DMS53 treated with DMSO at 0.1 percent for 48 hours (cell line): ENCODE measurements at regions not wholly inside any gene's neighbourhood (a gene's known extent, or its start where the extent isn't known, plus 50 kb on each side); places are given as distances from the start of the nearest gene placed in this dataset.

Source experiments
- DNase-seq: peaks from one replicate; lab custom pipeline; 2025; ENCODE audit not compliant: unreplicated experiment; lab: John Stamatoyannopoulos, UW

- no peak for DNase-seq
These were observed 472.8 kb downstream of the CCDC171 start for GRCh38 chr9:16025627-16026026.

- no peak for DNase-seq
These were observed 474.0 kb downstream of the CCDC171 start for GRCh38 chr9:16026886-16027285.

DNA sequence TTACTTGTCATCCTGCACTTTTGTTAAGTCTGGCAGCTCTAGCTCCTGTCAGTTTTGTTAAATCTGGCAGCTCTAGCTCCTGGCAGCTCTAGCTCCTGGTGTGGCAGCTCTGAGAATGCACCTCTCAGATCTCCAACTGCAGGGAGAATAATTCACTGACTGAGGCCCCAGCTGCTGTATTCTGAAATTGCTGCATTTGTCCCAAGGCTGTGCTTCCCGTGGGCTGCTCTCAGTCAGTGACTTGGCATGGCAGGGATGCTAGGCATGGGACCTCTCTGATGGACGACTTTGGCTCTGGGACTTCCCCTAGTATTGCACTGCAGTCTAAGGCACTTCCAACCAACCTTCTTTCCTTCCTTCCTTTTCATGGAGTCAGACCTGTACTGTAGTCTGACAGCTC, 475.7 kb downstream of the CCDC171 start:
- no peak for DNase-seq

DNA sequence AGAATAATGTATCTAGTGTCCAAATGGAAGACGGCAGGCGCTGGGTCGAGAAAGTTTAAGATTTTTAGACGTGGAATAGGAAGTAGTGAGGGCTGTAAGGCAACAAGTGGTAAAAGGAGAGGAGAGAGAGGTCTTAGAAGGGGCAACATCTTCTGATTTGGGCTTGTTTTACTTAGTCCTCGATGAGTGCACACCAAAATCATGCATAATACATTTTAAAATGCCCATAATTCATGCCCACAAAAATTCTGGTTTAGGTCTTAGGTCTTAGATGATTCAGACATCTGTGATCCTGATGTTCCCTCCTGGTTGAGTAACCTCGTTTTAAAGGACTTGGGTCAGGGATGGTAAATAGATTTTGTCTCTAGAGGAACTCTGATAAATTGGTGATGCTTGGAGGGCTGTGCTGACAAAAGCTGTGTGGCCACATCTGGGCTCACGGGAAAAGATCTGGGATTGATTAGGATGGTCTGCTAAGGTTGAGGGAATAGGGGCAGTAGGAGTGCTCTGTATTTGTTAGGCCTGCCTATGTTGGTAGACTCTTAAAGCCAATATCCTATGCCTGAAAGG, 476.3 kb downstream of the CCDC171 start:
- no peak for DNase-seq

- no peak for DNase-seq
These were observed 477.0 kb downstream of the CCDC171 start for GRCh38 chr9:16029796-16030363.

- no peak for DNase-seq
These were observed 477.8 kb downstream of the CCDC171 start for GRCh38 chr9:16030528-16031185.

DNA sequence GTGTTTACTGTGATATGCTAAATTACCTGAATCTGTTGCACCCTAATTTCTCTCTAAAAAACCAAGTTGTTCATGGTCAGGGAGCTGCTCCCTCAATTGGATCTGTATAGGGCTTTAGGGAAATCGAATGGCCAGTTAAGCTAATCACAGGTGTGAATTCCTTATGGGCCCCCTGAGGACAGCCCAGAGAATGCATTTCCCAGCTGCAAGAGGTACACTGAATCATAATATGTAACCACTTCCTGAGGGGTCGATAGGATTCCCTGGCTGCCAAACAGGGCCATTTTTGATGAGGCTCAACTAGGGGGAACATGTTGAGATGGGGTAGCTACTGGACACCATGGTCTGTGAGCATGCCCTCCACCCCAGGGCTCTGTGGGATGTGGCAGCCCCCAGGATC, 478.6 kb downstream of the CCDC171 start:
- DNase-seq: no peak

GRCh38 chr9:16031971-16032370, 479.1 kb downstream of the CCDC171 start:
- no peak for DNase-seq

DNA sequence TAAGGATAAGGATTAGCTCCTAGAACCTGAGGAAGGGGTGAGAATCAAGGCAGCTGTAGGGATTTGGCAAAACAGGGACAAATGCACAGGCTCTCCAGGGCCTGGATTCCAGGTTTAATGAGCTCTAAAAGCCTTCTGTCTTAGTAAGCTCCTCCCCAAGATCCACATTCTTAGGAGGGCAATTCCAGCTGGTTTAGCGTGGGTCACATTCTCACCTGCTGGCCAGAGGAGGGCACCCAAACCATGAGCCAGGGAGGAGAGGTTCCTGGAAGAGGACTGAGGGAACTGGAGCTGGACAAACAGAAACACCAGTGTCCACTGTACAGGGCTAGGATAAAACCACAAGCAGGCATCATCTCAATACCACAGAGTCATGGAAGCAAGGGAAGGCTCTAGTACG, 480.0 kb downstream of the CCDC171 start:
- DNase-seq: no peak

- DNase-seq: no peak
These were observed 480.4 kb downstream of the CCDC171 start for GRCh38 chr9:16033253-16033652.

DNA sequence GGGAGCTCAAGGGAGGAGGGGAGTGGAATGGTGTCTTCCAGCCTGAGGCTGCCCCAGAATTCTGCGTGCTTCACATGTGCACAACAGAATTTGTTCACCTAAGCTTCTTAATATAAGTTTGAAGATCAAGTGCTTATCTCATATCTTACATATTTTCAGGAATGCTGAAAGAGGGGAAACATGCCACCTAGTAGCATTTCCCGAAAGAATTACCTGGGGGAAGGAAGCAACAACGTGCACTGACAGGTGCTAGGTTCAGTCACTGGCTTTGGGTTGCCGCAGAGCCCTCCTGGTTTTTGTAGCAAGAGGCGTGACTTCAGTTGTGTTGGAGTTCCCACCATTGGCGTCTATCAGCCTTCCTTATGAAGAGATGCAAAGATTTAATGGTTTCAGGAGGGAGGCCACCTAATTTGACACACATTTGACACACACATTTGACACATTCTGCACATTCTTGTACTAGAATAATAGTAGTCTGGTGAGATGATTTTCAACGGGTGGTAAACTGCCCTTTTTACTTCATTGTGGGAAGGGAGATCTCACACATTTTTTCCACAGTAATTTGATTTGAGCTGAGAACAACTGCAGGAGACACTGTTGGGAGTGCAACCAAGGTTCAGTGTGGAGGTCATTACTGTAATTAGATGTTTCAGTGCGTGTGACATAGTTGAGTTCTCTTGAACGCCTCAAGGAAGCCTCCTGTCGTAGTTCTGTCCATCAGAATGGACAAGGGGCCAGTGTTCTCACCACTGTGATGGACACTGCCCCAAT, 481.3 kb downstream of the CCDC171 start:
- no peak for DNase-seq

GRCh38 chr9:16039218-16039987, 486.6 kb downstream of the CCDC171 start:
- DNase-seq: no peak

DNA sequence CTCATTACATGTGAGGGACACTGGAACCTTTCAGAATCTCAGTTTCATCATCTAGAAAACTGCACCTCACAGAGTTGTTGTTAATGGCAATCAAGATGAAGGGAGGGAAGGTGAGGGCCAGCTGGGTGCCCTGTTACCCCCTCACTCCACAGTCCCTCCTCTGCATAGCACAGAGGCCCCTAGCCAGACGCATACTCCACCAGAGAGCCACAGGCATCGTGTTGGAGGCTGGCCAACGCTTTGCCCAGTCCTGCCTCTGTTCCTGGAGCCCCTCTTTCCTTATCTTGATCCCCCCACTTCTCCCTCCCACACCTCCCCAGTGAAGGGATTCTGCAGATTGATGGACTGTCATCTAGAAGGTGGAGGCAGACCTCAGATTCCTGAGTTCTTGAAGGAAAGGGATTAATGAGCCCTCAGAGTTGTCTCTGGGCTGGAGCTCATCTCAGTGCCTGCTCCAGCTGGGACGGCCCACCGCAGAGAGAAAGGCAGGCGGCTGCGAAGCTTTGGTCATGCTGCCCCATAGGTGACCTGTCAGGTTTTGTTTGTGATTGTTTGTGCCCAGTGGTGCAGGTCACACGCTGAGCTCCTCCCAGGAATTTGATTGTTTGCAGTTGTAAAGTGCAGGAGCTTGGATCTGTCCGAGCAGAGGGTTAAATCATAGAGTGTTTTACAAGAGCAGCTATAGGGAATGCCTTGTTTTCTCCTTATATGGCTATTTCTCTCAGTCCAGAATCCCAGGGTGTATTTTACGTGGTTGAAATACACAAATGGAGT, 487.3 kb downstream of the CCDC171 start:
- DNase-seq: no peak

DNA sequence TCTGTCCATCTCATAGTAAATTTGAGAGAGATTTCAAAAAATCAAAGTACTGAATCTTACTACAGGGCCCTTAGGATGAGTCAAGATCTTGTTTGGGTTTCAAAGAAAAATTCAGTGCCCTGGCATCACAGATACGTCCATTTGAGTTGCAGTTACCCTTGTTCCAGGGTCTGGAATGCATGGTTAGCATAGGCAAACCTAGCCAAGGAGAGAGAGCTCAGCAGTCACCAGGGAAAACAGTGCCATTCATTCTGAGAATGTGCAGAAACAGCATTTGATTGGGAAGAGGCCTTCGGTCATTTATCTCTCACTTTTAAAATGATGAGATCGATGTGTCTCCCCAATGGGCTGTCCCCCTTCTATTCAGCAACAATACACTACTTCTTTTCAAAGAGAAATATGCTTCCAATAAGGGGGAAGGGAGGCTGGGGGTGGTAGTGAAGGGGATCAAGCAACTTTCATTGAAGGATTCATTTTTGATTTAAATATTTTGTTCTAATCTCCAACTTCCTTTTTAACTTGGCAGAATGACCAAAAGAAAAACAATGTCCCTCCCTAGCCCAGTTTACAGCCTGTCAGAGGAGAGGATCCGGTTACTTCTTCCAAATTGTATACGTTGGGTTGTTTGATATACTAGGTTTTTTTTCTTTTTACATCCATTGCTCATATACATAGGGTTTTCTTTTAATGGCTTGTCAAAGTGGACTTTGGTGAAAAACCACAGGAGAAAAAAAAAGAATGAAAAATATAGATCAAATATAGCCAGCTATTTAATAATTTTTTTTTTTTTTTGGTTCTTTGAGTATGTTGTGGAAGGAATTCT, 491.1 kb downstream of the CCDC171 start:
- DNase-seq: no peak

- no peak for DNase-seq
These were observed 491.7 kb downstream of the CCDC171 start for GRCh38 chr9:16044579-16044881.

DNA sequence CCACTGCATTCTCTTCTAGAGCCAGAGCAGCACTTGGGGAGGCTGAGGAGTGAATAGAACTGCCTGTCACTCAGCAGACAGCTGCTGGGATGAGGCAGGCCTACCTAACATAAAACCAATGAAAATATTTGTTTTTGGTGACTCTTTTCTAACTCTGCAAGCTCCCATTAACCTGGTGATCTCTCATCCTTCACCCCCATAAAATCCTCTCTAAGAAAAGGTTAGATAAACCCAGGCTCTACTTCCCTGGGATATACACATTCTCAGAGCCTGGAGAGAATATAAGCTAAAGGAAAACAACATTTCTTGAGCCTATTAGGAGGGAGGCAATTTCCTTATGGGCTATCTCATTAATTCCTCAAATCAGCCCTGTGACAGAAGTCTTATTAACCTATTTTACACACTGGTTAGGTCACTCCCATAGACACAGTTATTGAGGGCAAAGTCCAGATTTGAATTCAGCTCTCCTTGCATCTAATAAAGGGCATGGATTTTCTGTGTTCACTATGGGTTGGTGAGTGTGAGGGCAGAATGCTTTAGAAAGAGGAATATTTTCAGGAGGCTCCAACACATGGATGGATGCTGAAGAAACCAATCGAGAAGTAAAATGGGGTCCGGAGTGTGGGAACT, 492.9 kb downstream of the CCDC171 start:
- DNase-seq: no peak

DNA sequence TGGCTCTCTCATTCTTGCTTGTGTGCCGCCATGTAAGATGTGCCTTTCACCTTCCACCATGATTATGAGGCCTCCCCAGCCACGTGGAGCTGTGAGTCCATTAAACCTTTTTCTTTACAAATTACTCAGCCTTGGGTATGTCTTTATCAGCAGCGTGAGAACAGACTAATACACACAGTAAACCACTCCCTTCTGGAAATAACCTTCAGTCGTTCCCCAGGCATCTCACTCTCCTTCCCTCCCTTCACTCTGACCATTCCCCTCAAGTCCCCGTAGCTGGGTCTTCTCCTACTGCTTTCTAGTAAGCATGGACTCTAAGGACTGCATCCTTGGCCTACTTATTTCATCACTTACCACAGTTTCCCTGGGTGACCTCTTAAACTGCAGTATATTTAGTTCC, 493.9 kb downstream of the CCDC171 start:
- no peak for DNase-seq

- no peak for DNase-seq
These were observed 495.3 kb downstream of the CCDC171 start for GRCh38 chr9:16048129-16048528.

GRCh38 chr9:16052146-16052545, 499.3 kb downstream of the CCDC171 start:
- no peak for DNase-seq
